Heart left ventricle (tissue), 13 donors: ENCODE measurements at regions not wholly inside any gene's neighbourhood (a gene's known extent, or its start where the extent isn't known, plus 50 kb on each side); places are given as distances from the start of the nearest gene placed in this dataset.

ENCODE experiments used
- POLR2A ChIP-seq, 2 donors: fragments of 450-650 bp; IDR thresholded peaks; one replicate each; pipeline ENCODE4 v1.6.1; 2017; ENCODE audit warnings: antibody characterized with exemption in 2 of 2, mild to moderate bottlenecking in 2 of 2, moderate library complexity in 2 of 2
- TF ChIP-seq, protein P1 (sequence below), 12 donors: fragments of 200-600 bp; sonication (generic) in 4 of 12; IDR thresholded peaks; one replicate each; pipeline versions ENCODE4 v1.5.0 to v1.8.0; 2018 to 2022; ENCODE audit warnings: antibody characterized with exemption in 12 of 12, mild to moderate bottlenecking in 5 of 12
- donor health status: ischemic (EF 13 %, LVEDD 7.1; RV severe dilation, severe dysfunction).
- donor health status: DM: no; HTN: yes; CAD: no.
- donor health status: DM: no; HTN: no; CAD: no.
- donor health status: ischemic (EF 25% LVEDD 6.9; RV normal size, moderate dysfunction).
- donor health status: ischemic (EF 25% LVEDD 5.7; RV mildly dilated, moderate dysfunction).
- donor health status: ischemic (EF 35%, LVEDD 5.7; RV mildly dilated, moderate dysfunction).
- donor health status: nonischemic (EF 11% LVEDD 7.7; RV severe dilation, severe dysfunction).
- donor health status: DM: yes; HTN: yes; CAD: no.
- donor health status: PGD.
- donor health status: ischemic (EF 29% LVEDD 5.4; RV normal size, mild dysfunction).
- donor health status: nonischemic (EF 23%, LVEDD 6.1; RV moderate dilation, normal function).

DNA sequence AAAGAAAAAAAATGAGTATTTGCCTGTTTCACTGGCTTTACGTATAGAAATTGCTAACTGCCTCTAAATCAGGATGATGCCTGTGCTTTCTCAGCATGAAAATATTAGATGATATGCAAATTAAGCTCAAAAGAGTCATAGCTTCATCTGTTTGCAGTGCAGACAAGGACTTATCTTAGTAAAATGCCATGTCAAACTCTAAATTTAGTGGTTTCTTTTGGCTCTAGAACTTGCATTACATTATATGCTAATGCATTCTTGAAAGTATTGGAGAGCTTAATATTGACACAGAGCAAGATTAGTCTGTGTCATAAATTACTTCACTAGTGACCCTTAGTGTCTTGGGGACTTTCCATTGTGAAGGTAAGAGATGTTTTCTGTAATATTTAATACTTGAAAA is 1109.1 kb upstream of the NRXN1 start:
- no peak for TF ChIP-seq POLR2A (IDR thresholded peaks at IDR 0.05)
- TF ChIP-seq, protein P1, sequence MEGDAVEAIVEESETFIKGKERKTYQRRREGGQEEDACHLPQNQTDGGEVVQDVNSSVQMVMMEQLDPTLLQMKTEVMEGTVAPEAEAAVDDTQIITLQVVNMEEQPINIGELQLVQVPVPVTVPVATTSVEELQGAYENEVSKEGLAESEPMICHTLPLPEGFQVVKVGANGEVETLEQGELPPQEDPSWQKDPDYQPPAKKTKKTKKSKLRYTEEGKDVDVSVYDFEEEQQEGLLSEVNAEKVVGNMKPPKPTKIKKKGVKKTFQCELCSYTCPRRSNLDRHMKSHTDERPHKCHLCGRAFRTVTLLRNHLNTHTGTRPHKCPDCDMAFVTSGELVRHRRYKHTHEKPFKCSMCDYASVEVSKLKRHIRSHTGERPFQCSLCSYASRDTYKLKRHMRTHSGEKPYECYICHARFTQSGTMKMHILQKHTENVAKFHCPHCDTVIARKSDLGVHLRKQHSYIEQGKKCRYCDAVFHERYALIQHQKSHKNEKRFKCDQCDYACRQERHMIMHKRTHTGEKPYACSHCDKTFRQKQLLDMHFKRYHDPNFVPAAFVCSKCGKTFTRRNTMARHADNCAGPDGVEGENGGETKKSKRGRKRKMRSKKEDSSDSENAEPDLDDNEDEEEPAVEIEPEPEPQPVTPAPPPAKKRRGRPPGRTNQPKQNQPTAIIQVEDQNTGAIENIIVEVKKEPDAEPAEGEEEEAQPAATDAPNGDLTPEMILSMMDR (IDR thresholded peaks at IDR 0.05): no peak
